H7 (cell line): ENCODE measurements at regions not wholly inside any gene's neighbourhood (a gene's known extent, or its start where the extent isn't known, plus 50 kb on each side); places are given as distances from the start of the nearest gene placed in this dataset.
A peak's percentile ranks its signal among the peaks of the same experiment; 100 is the strongest.

Source experiments
- DNase-seq: peaks from one replicate; pipeline ENCODE4 v3.0.0; 2012
- H3K27me3 ChIP-seq: 2 replicates; pipeline ENCODE4 v1.6.0; 2011; ENCODE audit warnings: mild to moderate bottlenecking, low read length; ENCODE audit not compliant: control insufficient read depth, insufficient read depth
- H3K36me3 ChIP-seq: replicated peaks from 2 replicates; pipeline ENCODE4 v1.5.1; 2011; ENCODE audit warnings: low read length; ENCODE audit not compliant: control insufficient read depth, insufficient read depth
- H3K4me3 ChIP-seq: 2 replicates; pipeline ENCODE4 v1.5.1; 2011; ENCODE audit warnings: low read depth, mild to moderate bottlenecking, control low read depth, low read length, moderate library complexity; ENCODE audit not compliant: insufficient read depth

DNA sequence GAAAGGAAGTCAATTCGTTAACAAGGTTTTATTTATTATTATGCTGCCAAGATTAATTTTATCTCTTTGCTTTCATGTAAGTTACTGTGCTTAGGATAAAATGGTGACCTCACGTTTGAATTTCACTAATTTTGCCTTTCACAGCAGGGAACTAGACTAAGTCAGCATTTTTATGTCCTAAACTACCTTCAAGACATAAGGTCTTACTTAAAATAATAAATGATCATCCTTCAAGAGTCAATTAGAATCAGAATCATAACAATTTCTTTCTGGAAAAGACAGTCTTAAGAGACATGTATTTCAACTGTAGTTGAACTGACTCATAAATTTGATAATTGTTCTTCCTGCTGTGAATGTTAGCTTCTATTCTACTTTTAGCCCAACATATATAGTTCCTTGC is 893.8 kb downstream of the KCNJ2 start:
- Histone ChIP-seq H3K36me3 (no peaks in the 10 kb centered on the region), H3K4me3 (no peak overlapping the region), H3K27me3 (no peaks in the 10 kb centered on the region)
- no peak for DNase-seq

GRCh38 chr17:71063559-71063958 is 894.2 kb downstream of the KCNJ2 start:
- H3K36me3 ChIP-seq = no peaks in the 10 kb centered on the region
- no peak overlapping the region for H3K4me3 ChIP-seq
- H3K27me3 ChIP-seq = no peaks in the 10 kb centered on the region
- DNase-seq = no peak

DNA sequence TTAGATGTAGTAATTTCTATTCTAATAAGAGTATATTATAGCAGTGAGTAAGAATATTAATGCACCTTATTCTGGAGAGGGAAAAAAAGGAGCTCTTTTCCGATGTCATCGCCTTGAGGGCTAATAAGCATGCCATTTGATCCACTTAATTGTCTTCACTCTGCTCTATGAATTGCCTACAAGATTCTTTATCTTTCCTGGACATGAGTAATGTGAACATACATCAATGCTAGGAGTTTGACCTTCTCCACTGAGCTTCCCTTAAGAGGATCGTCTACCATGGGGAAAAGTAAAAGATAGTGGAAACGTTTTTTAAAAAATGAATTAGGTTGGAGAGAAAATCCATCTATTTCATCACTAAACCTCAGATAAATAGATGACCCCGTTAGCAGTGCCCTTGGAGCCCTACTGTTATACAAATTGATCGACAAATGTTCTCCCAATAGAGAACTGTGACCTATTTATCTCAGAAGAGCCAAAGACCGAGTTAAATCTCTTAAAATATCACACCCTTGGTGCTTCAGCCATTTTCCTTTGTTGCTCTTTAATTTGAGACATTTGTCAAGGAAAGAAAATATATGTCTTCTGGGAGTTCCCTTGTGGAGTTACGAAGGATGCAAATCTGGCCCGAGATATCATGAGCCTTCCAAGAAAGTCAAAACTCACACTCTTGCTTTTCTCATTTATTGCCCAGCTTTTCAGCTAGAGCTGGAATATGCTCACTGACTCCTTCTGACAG is 898.5 kb downstream of the KCNJ2 start:
- DNase-seq = no peak
- no peaks in the 10 kb centered on the region for H3K36me3 ChIP-seq
- H3K4me3 ChIP-seq = no peak overlapping the region
- H3K27me3 ChIP-seq = no peaks in the 10 kb centered on the region

DNA sequence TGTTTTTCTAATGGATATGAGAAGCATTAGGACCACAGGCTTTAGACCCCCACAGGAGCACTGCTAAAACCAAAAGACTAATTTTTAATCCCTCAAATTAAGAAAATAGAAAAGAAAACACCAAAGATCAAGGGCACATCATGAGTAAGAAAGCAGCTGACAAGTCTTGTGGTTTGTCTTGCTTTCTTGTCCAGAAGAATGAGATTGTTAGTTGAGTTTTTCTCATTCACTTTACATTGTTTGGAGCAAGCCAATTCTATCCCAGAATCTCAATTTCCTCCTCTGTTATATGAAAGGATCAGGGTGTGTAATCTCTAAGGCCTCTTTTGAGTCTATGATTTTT is 899.0 kb downstream of the KCNJ2 start:
- H3K4me3 ChIP-seq = no peak overlapping the region
- H3K36me3 ChIP-seq = no peaks in the 10 kb centered on the region
- no peak for DNase-seq
- no peaks in the 10 kb centered on the region for H3K27me3 ChIP-seq

DNA sequence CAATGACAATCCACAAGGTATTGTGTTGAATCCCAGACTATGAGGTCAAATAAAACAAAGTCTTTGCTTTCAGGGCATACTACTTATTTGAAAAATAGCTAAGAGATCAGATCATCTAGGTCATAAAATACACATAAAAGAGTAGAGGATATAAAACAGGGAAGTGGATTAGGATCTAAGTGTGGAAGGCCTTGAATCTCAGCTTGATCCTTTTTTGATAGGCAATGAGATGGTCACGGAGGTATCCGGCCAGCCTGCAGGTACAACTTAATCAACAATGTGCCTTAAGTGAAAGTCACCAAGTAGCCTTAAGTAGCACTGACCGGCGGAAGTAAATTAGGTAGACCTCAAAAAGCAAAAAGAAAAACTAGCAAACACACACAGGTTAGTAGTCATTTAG is 901.7 kb downstream of the KCNJ2 start:
- H3K27me3 ChIP-seq = no peaks in the 10 kb centered on the region
- H3K36me3 ChIP-seq = no peaks in the 10 kb centered on the region

GRCh38 chr17:71071837-71072236 is 902.5 kb downstream of the KCNJ2 start:
- no peaks in the 10 kb centered on the region for H3K36me3 ChIP-seq
- H3K4me3 ChIP-seq = no peak overlapping the region
- no peak for DNase-seq

More for the DNA sequence above, 901.7 kb downstream of the KCNJ2 start:
- no peak for DNase-seq
- no peak overlapping the region for H3K4me3 ChIP-seq

GRCh38 chr17:71080937-71081336 is 911.6 kb downstream of the KCNJ2 start:
- DNase-seq = no peak
- Histone ChIP-seq H3K4me3 (no peak overlapping the region), H3K36me3 (no peaks in the 10 kb centered on the region), H3K27me3 (no peaks in the 10 kb centered on the region)

More at GRCh38 chr17:71071837-71072236, 902.5 kb downstream of the KCNJ2 start:
- no peaks in the 10 kb centered on the region for H3K27me3 ChIP-seq

- Histone ChIP-seq H3K4me3 (no peak overlapping the region), H3K27me3 (no peaks in the 10 kb centered on the region), H3K36me3 (no peaks in the 10 kb centered on the region)
- no peak for DNase-seq
Measured at GRCh38 chr17:71081666-71082065, 912.3 kb downstream of the KCNJ2 start.

- H3K27me3 ChIP-seq = no peaks in the 10 kb centered on the region
- H3K4me3 ChIP-seq = no peak overlapping the region
- peak; percentile 36 for DNase-seq
- H3K36me3 ChIP-seq = no peaks in the 10 kb centered on the region
Measured at GRCh38 chr17:71084219-71084618, 914.9 kb downstream of the KCNJ2 start.

GRCh38 chr17:71084838-71085237 is 915.5 kb downstream of the KCNJ2 start:
- H3K36me3 ChIP-seq = no peaks in the 10 kb centered on the region
- H3K4me3 ChIP-seq = no peak overlapping the region
- DNase-seq = no peak
- H3K27me3 ChIP-seq = no peaks in the 10 kb centered on the region

GRCh38 chr17:71085238-71086033 is 916.1 kb downstream of the KCNJ2 start:
- Histone ChIP-seq H3K36me3 (no peaks in the 10 kb centered on the region), H3K27me3 (no peaks in the 10 kb centered on the region), H3K4me3 (no peak overlapping the region)
- peak; percentile 28 for DNase-seq

- H3K36me3 ChIP-seq = no peaks in the 10 kb centered on the region
- DNase-seq = no peak
Measured at GRCh38 chr17:71089431-71089830, 920.1 kb downstream of the KCNJ2 start.

GRCh38 chr17:71098071-71098470 is 928.7 kb downstream of the KCNJ2 start:
- no peak for DNase-seq
- no peak overlapping the region for H3K4me3 ChIP-seq
- no peaks in the 10 kb centered on the region for H3K36me3 ChIP-seq
- H3K27me3 ChIP-seq = no peaks in the 10 kb centered on the region

More at GRCh38 chr17:71089431-71089830, 920.1 kb downstream of the KCNJ2 start:
- no peaks in the 10 kb centered on the region for H3K27me3 ChIP-seq
- H3K4me3 ChIP-seq = no peak overlapping the region

DNA sequence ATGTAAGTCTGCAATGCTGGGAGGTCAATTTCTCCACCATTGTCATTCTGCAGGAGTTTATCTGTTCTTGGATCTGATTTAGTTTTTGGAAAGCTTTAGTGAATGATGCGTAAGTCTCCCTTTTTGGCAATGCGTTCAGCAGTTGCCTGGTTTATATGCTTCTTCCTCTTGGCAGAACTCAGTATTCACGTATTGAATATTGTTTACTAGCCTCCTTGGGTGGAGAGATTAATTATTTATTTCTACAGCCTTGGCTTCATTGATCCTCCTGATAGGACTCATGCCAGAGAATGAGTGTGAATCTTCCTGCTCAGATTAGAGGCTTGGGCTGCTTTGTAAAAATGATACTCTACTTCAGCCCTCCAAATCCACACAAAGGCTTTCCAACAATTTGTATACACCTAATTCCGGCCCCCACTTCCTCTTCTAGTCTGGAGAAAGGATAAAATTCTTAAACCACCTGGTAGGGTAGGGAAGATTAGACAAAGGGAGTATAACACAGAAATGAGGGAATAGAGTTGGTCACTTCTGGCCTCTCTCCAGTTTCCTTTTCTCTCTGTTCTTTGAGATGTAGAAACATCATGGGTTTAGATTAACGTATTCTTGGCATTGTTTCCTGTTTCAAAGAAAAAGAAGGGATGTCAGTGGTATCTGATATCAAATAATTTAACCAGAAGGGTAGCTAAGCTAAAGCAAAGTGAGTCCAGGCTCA is 929.8 kb downstream of the KCNJ2 start:
- Histone ChIP-seq H3K27me3 (no peaks in the 10 kb centered on the region), H3K4me3 (no peak overlapping the region), H3K36me3 (no peaks in the 10 kb centered on the region)
- DNase-seq = no peak

GRCh38 chr17:71102777-71103176 is 933.4 kb downstream of the KCNJ2 start:
- H3K4me3 ChIP-seq = no peak overlapping the region
- H3K36me3 ChIP-seq = no peaks in the 10 kb centered on the region
- DNase-seq = no peak
- no peaks in the 10 kb centered on the region for H3K27me3 ChIP-seq
